Gastroesophageal sphincter (tissue), 4 donors: ENCODE measurements at regions not wholly inside any gene's neighbourhood (a gene's known extent, or its start where the extent isn't known, plus 50 kb on each side); places are given as distances from the start of the nearest gene placed in this dataset.
"Not testable (repeated sequence)": the region's sequence is repeated elsewhere in the genome, so short reads cannot be mapped to it uniquely, and the experiment has no call there.

Source experiments
- ATAC-seq: fragments of 150-250 bp; one replicate; pipeline ENCODE4 v1.9.1; 2016; ENCODE audit warnings: mild to moderate bottlenecking, moderate library complexity
- H3K27ac ChIP-seq, 4 donors: fragments of 200-600 bp; sonication (generic) in 3 of 4; 1 replicate in 3 of 4; 2 replicates in 1 of 4; pipeline ENCODE4 v1.5.1; 2016 to 2019
- H3K27me3 ChIP-seq: fragments of 200-600 bp; sonication (generic); one replicate; pipeline ENCODE4 v1.5.1; 2019
- H3K36me3 ChIP-seq, 2 donors: fragments of 200-600 bp; sonication (generic); one replicate each; pipeline ENCODE4 v1.5.1; 2019; ENCODE audit warnings: control low read depth in 1 of 2
- H3K4me1 ChIP-seq, 3 donors: fragments of 200-600 bp; sonication (generic); 1 replicate in 2 of 3; 2 replicates in 1 of 3; pipeline ENCODE4 v1.5.1; 2016 to 2019; ENCODE audit warnings: control low read depth in 2 of 3
- H3K4me3 ChIP-seq, 2 donors: fragments of 200-600 bp; sonication (generic); one replicate each; pipeline ENCODE4 v1.5.1; 2019; ENCODE audit warnings: mild to moderate bottlenecking in 1 of 2, moderate library complexity in 1 of 2
- H3K9me3 ChIP-seq, 3 donors: fragments of 200-600 bp; sonication (generic); one replicate each; pipeline ENCODE4 v1.5.1; 2017 to 2019; ENCODE audit warnings: control low read depth in 2 of 3
- EP300 ChIP-seq: sonication (generic); formaldehyde crosslinking; IDR thresholded peaks from one replicate; pipeline ENCODE4 v1.6.1; 2017; ENCODE audit warnings: antibody characterized with exemption, mild to moderate bottlenecking
- POLR2A ChIP-seq, 2 donors: fragments of 450-650 bp; IDR thresholded peaks; one replicate each; pipeline ENCODE4 v1.6.1; 2017; ENCODE audit warnings: antibody characterized with exemption in 2 of 2, mild to moderate bottlenecking in 2 of 2, moderate library complexity in 1 of 2
- POLR2AphosphoS5 ChIP-seq: sonication (generic); formaldehyde crosslinking; IDR thresholded peaks from one replicate; pipeline ENCODE4 v1.6.1; 2017; ENCODE audit warnings: antibody characterized with exemption
- WGBS, 2 donors: methylation state at CpG; one replicate each; pipeline ENCODE4 v1.1.5; 2018; ENCODE audit warnings: low coverage in 1 of 2; 5-methylcytosine and 5-hydroxymethylcytosine counted together
- TF ChIP-seq, protein P1 (sequence below), 4 experiments: fragments of 200-600 bp in 2 of 4; fragments of 450-650 bp in 2 of 4; sonication (generic) in 1 of 4; IDR thresholded peaks; one replicate each; pipeline ENCODE4 v1.5.1; 2017 to 2019; ENCODE audit warnings: antibody characterized with exemption in 4 of 4, mild to moderate bottlenecking in 2 of 4, moderate library complexity in 2 of 4

DNA sequence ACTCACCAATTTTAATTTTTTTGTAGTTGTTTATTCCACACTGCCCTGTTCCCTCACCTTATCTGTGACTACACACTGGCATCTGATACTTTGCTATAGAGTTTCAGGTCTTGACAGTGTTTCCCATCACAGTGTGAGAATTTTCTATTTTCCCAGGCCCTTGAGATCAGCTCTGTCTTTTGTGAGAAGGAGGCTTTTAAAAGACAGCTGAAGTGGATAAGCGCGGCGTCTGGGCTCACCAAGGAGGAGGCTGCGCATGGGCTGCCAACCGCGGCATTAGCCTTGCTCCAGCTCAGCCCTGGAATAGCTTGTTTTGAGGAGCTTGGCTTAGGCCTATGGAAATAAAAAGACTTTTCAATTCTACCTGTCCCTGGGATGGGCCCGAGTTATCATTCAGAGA, 181.3 kb downstream of the RMST start:
- Histone ChIP-seq H3K9me3 (no peaks in the 10 kb centered on the region), H3K4me3 (no peak overlapping the region), H3K27ac (no peak overlapping the region), H3K36me3 (no peaks in the 10 kb centered on the region), H3K27me3 (no peaks in the 10 kb centered on the region), H3K4me1 (no peaks in the 10 kb centered on the region)
- no peak for TF ChIP-seq EP300
- TF ChIP-seq, protein P1, sequence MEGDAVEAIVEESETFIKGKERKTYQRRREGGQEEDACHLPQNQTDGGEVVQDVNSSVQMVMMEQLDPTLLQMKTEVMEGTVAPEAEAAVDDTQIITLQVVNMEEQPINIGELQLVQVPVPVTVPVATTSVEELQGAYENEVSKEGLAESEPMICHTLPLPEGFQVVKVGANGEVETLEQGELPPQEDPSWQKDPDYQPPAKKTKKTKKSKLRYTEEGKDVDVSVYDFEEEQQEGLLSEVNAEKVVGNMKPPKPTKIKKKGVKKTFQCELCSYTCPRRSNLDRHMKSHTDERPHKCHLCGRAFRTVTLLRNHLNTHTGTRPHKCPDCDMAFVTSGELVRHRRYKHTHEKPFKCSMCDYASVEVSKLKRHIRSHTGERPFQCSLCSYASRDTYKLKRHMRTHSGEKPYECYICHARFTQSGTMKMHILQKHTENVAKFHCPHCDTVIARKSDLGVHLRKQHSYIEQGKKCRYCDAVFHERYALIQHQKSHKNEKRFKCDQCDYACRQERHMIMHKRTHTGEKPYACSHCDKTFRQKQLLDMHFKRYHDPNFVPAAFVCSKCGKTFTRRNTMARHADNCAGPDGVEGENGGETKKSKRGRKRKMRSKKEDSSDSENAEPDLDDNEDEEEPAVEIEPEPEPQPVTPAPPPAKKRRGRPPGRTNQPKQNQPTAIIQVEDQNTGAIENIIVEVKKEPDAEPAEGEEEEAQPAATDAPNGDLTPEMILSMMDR (IDR thresholded peaks at IDR 0.05) = no peak
- TF ChIP-seq POLR2AphosphoS5 = no peak
- TF ChIP-seq POLR2A (IDR thresholded peaks at IDR 0.05) = no peak
- WGBS, 2 donors = 93 to 100% methylated on average over 2 to 4 of the region's 7 CpGs
- ATAC-seq = no peak

DNA sequence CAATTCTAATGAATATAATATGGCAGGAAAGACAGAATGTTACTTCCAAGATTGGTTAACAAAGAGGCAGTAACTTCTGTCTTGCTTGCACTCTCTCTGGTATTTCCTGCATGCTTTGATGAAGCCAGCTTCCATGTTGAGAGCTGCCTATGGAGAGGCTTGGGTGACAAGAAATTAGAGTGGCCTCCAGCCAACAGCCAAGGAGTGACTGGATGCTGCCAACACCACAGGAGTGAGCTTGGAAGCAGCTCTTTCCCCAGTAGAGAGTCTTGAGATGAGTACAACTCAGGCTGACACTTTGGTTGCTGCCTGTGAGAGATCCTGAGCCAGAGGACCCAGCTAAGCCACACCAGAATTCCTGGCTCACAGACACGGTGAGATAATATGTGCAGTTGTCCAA, 183.1 kb downstream of the RMST start:
- TF ChIP-seq POLR2AphosphoS5 (no peak), POLR2A (IDR thresholded peaks at IDR 0.05) (no peak), EP300 (no peak)
- H3K9me3 ChIP-seq = no peaks in the 10 kb centered on the region
- H3K27ac ChIP-seq = no peak overlapping the region
- no peak for ATAC-seq
- no peak overlapping the region for H3K4me3 ChIP-seq
- H3K4me1 ChIP-seq = no peaks in the 10 kb centered on the region
- no peaks in the 10 kb centered on the region for H3K27me3 ChIP-seq
- H3K36me3 ChIP-seq = no peaks in the 10 kb centered on the region
- WGBS, 2 donors = 29 to 80% methylated on average over 1 of the region's 1 CpG

DNA sequence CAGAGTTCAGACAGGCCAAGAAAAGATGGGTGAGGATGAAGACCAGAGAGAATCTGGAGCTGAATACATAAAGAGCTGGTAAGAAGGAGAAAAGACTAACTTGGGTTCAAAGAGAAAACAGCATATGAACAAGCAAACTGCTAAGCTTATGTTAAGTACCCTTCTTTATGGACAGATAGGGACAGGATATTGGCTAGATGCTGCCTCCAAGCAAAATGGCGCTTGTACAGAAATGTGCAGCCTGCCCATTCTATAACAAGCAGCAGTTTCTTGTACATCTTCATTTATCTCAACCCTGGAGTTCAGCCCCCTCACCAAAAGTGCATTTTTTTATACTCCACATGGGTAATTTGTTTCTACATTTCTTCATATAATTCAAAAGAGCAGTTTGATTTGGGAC, 184.5 kb downstream of the RMST start:
- Histone ChIP-seq H3K27ac (no peak overlapping the region), H3K4me1 (no peaks in the 10 kb centered on the region), H3K9me3 (no peaks in the 10 kb centered on the region), H3K4me3 (no peak overlapping the region), H3K27me3 (no peaks in the 10 kb centered on the region), H3K36me3 (no peaks in the 10 kb centered on the region)
- 78 to 89% methylated on average over 1 of the region's 1 CpG for WGBS, 2 donors
- TF ChIP-seq POLR2A (IDR thresholded peaks at IDR 0.05) = no peak
- TF ChIP-seq POLR2AphosphoS5 = no peak
- no peak for TF ChIP-seq EP300
- TF ChIP-seq, protein P1 (IDR thresholded peaks at IDR 0.05) = no peak
- no peak for ATAC-seq

DNA sequence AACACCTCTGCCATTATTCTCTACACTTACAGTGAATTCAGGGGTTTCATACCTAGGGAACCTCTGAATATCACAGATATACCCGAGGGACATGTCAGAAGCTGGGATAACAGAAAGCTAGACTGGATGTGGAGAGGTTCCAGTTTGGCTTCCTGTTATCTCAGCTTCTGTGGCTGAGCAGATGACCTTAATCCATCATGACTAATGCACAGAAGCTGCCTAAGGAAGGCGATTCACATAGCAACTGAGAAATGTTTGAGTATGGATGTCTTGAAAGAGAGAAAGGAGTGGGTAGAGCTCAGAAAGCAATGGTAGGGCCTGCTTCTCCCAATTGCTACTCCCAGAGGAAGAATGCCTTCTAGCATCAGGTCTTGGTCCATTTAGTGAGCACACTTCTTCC, 187.6 kb downstream of the RMST start:
- no peaks in the 10 kb centered on the region for H3K9me3 ChIP-seq
- ATAC-seq = no peak
- no peak overlapping the region for H3K27ac ChIP-seq
- H3K36me3 ChIP-seq = no peaks in the 10 kb centered on the region
- H3K27me3 ChIP-seq = no peaks in the 10 kb centered on the region
- no peaks in the 10 kb centered on the region for H3K4me1 ChIP-seq
- no peak overlapping the region for H3K4me3 ChIP-seq
- 30 to 71% methylated on average over 1 to 2 of the region's 2 CpGs for WGBS, 2 donors
- TF ChIP-seq, protein P1 (IDR thresholded peaks at IDR 0.05) = no peak
- TF ChIP-seq POLR2A (IDR thresholded peaks at IDR 0.05) = no peak
- no peak for TF ChIP-seq POLR2AphosphoS5
- no peak for TF ChIP-seq EP300

DNA sequence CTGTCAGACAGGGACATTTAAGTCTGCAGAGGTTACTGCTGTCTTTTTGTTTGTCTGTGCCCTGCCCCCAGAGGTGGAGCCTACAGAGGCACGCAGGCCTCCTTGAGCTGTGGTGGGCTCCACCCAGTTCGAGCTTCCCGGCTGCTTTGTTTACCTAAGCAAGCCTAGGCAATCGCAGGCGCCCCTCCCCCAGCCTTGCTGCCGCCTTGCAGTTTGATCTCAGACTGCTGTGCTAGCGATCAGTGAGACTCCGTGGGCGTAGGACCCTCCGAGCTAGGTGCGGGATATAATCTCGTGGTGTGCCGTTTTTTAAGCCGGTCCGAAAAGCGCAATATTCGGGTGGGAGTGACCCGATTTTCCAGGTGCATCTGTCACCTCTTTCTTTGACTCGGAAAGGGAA, 193.9 kb downstream of the RMST start:
- H3K27me3 ChIP-seq, H3K27ac ChIP-seq, H3K36me3 ChIP-seq, H3K4me3 ChIP-seq, H3K4me1 ChIP-seq, ATAC-seq, H3K9me3 ChIP-seq: not testable (repeated sequence)
- 80 to 100% methylated on average over 1 to 6 of the region's 19 CpGs for WGBS, 2 donors

DNA sequence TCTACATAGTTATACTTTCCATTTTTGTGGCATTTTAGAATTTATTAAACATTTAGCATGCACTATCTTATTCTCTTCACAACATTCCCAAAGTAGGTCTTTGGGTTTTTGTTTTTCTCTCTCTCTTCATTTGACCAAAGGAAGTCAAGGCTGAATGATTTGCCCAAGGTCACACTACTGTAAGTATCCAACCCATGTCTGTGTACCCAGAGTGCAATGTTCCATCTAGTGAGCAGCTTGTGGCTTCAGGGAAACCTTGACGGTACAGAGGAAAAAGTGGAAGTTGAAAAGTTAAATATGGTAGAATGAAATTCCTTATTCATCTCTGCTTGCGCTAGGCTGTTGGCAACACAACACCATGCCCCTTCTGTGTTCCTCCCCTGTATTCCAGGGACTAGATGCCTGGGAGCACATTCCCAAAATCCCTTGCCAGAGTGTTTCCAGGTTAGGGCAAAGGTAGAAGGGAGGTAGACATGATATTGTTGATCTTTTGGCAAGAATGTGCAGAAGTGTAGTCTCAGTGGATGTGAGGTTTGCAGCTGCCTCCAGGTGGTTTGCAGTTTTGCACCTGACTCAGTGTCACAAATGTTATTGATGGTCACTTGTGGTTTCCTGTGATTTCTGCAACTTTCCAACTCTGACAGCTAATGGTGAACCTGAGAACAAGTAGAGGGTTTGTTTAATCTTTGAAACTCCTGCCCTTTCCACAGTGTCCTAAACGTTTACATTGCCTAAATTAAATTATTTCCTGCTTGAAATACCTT, 196.7 kb downstream of the RMST start:
- Histone ChIP-seq H3K4me1 (no peaks in the 10 kb centered on the region), H3K27ac (no peak overlapping the region), H3K4me3 (no peak overlapping the region), H3K36me3 (no peaks in the 10 kb centered on the region), H3K27me3 (no peaks in the 10 kb centered on the region), H3K9me3 (no peaks in the 10 kb centered on the region)
- 50 to 67% methylated on average over 2 to 3 of the region's 3 CpGs for WGBS, 2 donors
- no peak for ATAC-seq
- no peak for TF ChIP-seq POLR2AphosphoS5
- no peak for TF ChIP-seq EP300
- no peak for TF ChIP-seq POLR2A (IDR thresholded peaks at IDR 0.05)
- TF ChIP-seq, protein P1 (IDR thresholded peaks at IDR 0.05) = no peak
